Gastrocnemius medialis (tissue), 4 donors: ENCODE measurements at regions not wholly inside any gene's neighbourhood (a gene's known extent, or its start where the extent isn't known, plus 50 kb on each side); places are given as distances from the start of the nearest gene placed in this dataset.

ENCODE experiments used
- ATAC-seq, 2 donors: fragments of 150-250 bp; one replicate each; pipeline ENCODE4 v1.9.1; 2016
- DNase-seq, 2 donors: peaks; one replicate each; pipeline ENCODE4 v3.0.0-alpha.2; 2019
- H3K27ac ChIP-seq, 4 donors: fragments of 200-600 bp; sonication (generic); 1 replicate in 1 of 4; 2 replicates in 3 of 4; pipeline ENCODE4 v1.5.1; 2016 to 2018; ENCODE audit warnings: mild to moderate bottlenecking in 2 of 4, moderate library complexity in 1 of 4
- H3K27me3 ChIP-seq, 3 donors: fragments of 200-600 bp; sonication (generic) in 2 of 3; 1 replicate in 1 of 3; 2 replicates in 2 of 3; pipeline versions ENCODE4 v1.5.1 to v1.6.0; 2016 to 2019; ENCODE audit warnings: mild to moderate bottlenecking in 1 of 3, moderate library complexity in 1 of 3
- H3K36me3 ChIP-seq, 2 donors: fragments of 200-600 bp; sonication (generic) in 1 of 2; one replicate each; pipeline ENCODE4 v1.5.1; 2017 to 2018
- H3K4me1 ChIP-seq, 2 donors: fragments of 200-600 bp; sonication (generic) in 1 of 2; one replicate each; pipeline ENCODE4 v1.5.1; 2016 to 2017; ENCODE audit warnings: mild to moderate bottlenecking in 2 of 2
- H3K4me3 ChIP-seq, 4 donors: fragments of 200-600 bp; sonication (generic) in 3 of 4; 1 replicate in 1 of 4; 2 replicates in 3 of 4; pipeline ENCODE4 v1.5.1; 2016 to 2019; ENCODE audit warnings: mild to moderate bottlenecking in 2 of 4
- H3K9me3 ChIP-seq, 3 donors: fragments of 200-600 bp; sonication (generic) in 2 of 3; 1 replicate in 1 of 3; 2 replicates in 2 of 3; pipeline ENCODE4 v1.5.1; 2016 to 2019
- CTCF ChIP-seq, 5 experiments: fragments of 450-650 bp in 3 of 5; fragments of 200-600 bp in 2 of 5; sonication (generic) in 2 of 5; IDR thresholded peaks in 4 of 5; conservative IDR thresholded peaks in 1 of 5; 1 replicate in 4 of 5; 2 replicates in 1 of 5; pipeline ENCODE4 v1.5.1; 2016 to 2019; ENCODE audit warnings: antibody characterized with exemption in 5 of 5, mild to moderate bottlenecking in 3 of 5, moderate library complexity in 3 of 5
- POLR2A ChIP-seq, 2 donors: fragments of 450-650 bp; IDR thresholded peaks; one replicate each; pipeline ENCODE4 v1.6.1; 2017; ENCODE audit warnings: antibody characterized with exemption in 2 of 2, mild to moderate bottlenecking in 2 of 2, moderate library complexity in 2 of 2
- in situ Hi-C, 4 donors: fragments of 200-750 bp; cut with MboI; loops; one replicate each; pipeline versions ENCODE4 v1.15.0 to v1.8.0; 2017; ENCODE audit warnings: low sequenced_read_pairs in 4 of 4
- intact Hi-C: fragments of 100-400 bp; cut with DNase I; formaldehyde crosslinking; loops from one replicate; pipeline ENCODE4 v1.15.1; 2023; ENCODE audit warnings: low total_unique reads

GRCh38 chr20:22470620-22471026, 113.7 kb downstream of the FOXA2 start:
- ATAC-seq (no peak), DNase-seq (no peak)
- H3K9me3 ChIP-seq, result no peaks in the 10 kb centered on the region
- H3K4me3 ChIP-seq, result no peak overlapping the region
- in situ Hi-C loops (no loop called here), intact Hi-C loops (no loop called here)
- no peaks in the 10 kb centered on the region for H3K27me3 ChIP-seq
- no peak overlapping the region for H3K27ac ChIP-seq
- TF ChIP-seq POLR2A (IDR thresholded peaks at IDR 0.05) (no peak), CTCF (IDR thresholded peaks at IDR 0.05 in 4 of 5, conservative IDR thresholded peaks at IDR 0.05 in 1 of 5) (no peak)
- H3K4me1 ChIP-seq, result no peaks in the 10 kb centered on the region
- H3K36me3 ChIP-seq, result no peaks in the 10 kb centered on the region

GRCh38 chr20:22466447-22467171, 117.8 kb downstream of the FOXA2 start:
- in situ Hi-C loops (no loop called here), intact Hi-C loops (no loop called here)
- H3K9me3 ChIP-seq, result no peaks in the 10 kb centered on the region
- H3K36me3 ChIP-seq, result no peaks in the 10 kb centered on the region
- no peak overlapping the region for H3K27ac ChIP-seq
- no peaks in the 10 kb centered on the region for H3K4me1 ChIP-seq
- ATAC-seq (no peak), DNase-seq (no peak)
- H3K4me3 ChIP-seq, result no peak overlapping the region
- H3K27me3 ChIP-seq, result no peaks in the 10 kb centered on the region
- TF ChIP-seq CTCF (IDR thresholded peaks at IDR 0.05 in 4 of 5, conservative IDR thresholded peaks at IDR 0.05 in 1 of 5), result no peak
- TF ChIP-seq POLR2A (IDR thresholded peaks at IDR 0.05), result no peak

GRCh38 chr20:22465622-22466446, 118.5 kb downstream of the FOXA2 start:
- in situ Hi-C loops, result no loop called here
- Histone ChIP-seq H3K36me3 (no peaks in the 10 kb centered on the region), H3K4me1 (no peaks in the 10 kb centered on the region), H3K27ac (no peak overlapping the region), H3K27me3 (no peaks in the 10 kb centered on the region), H3K4me3 (no peak overlapping the region), H3K9me3 (no peaks in the 10 kb centered on the region)
- DNase-seq (no peak), ATAC-seq (no peak)
- TF ChIP-seq CTCF (IDR thresholded peaks at IDR 0.05 in 4 of 5, conservative IDR thresholded peaks at IDR 0.05 in 1 of 5) (no peak), POLR2A (IDR thresholded peaks at IDR 0.05) (no peak)
- intact Hi-C loops, result no loop called here

GRCh38 chr20:22464312-22465003, 119.9 kb downstream of the FOXA2 start:
- DNase-seq (no peak), ATAC-seq (no peak)
- Histone ChIP-seq H3K27ac (no peak overlapping the region), H3K36me3 (no peaks in the 10 kb centered on the region), H3K4me1 (no peaks in the 10 kb centered on the region), H3K27me3 (no peaks in the 10 kb centered on the region), H3K4me3 (no peak overlapping the region), H3K9me3 (no peaks in the 10 kb centered on the region)
- intact Hi-C loops (no loop called here), in situ Hi-C loops (no loop called here)
- no peak for TF ChIP-seq POLR2A (IDR thresholded peaks at IDR 0.05)
- TF ChIP-seq CTCF (IDR thresholded peaks at IDR 0.05 in 4 of 5, conservative IDR thresholded peaks at IDR 0.05 in 1 of 5), result no peak
